Upper lobe of left lung (tissue), 4 donors: ENCODE measurements at regions not wholly inside any gene's neighbourhood (a gene's known extent, or its start where the extent isn't known, plus 50 kb on each side); places are given as distances from the start of the nearest gene placed in this dataset.

Experiments
- EP300 ChIP-seq, 4 donors: sonication (generic); formaldehyde crosslinking; IDR thresholded peaks; one replicate each; pipeline ENCODE4 v1.5.1; 2017; ENCODE audit warnings: antibody characterized with exemption in 4 of 4, control low read depth in 2 of 4
- POLR2A ChIP-seq, 4 donors: fragments of 450-650 bp; IDR thresholded peaks; one replicate each; pipeline ENCODE4 v1.5.1; 2016 to 2017; ENCODE audit warnings: antibody characterized with exemption in 4 of 4, mild to moderate bottlenecking in 2 of 4
- POLR2AphosphoS5 ChIP-seq, 2 donors: sonication (generic); formaldehyde crosslinking; IDR thresholded peaks; one replicate each; pipeline ENCODE4 v1.5.1; 2017; ENCODE audit warnings: antibody characterized with exemption in 2 of 2

DNA sequence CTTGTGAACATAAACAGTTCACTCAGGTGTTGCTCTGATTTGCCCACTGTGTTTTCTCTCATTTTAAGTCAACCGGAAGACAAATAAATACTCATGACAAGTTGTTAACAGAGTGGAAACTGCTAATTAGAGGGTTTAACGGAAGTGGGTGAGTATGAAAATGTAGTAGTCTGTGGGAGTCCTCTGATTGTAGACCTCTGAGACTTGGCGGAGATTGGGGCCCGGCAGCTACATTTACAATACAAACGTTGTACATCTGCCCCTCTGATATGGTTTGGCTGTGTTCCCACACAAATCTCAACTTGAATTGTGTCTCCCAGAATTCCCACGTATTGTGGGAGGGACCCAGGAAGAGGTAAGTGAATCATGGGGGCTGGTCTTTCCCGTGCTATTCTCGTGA is 107.3 kb upstream of the FAM98A start:
- TF ChIP-seq EP300 (IDR thresholded peaks at IDR 0.05): no peak
- TF ChIP-seq POLR2AphosphoS5 (IDR thresholded peaks at IDR 0.05): no peak
- no peak for TF ChIP-seq POLR2A (IDR thresholded peaks at IDR 0.05)
